GM18519 (cell line): ENCODE measurements at regions not wholly inside any gene's neighbourhood (a gene's known extent, or its start where the extent isn't known, plus 50 kb on each side); places are given as distances from the start of the nearest gene placed in this dataset.

ENCODE experiments used
- ATAC-seq: cut with Tn5 transposase; IDR thresholded peaks from one replicate; pipeline ENCODE4 v1.9.1; 2021; ENCODE audit warnings: mild to moderate bottlenecking, moderate library complexity; ENCODE audit not compliant: unreplicated experiment, low FRiP score

- no peak for ATAC-seq
Observed at GRCh38 chr7:124432009-124432578, 333.5 kb downstream of the GPR37 start.

GRCh38 chr7:124429923-124430322, 335.7 kb downstream of the GPR37 start:
- ATAC-seq, result no peak

GRCh38 chr7:124428781-124429180, 336.8 kb downstream of the GPR37 start:
- ATAC-seq, result no peak

GRCh38 chr7:124426621-124427020, 339.0 kb downstream of the GPR37 start:
- no peak for ATAC-seq

GRCh38 chr7:124423863-124424262, 341.7 kb downstream of the GPR37 start:
- no peak for ATAC-seq

- ATAC-seq, result no peak
Observed at GRCh38 chr7:124422081-124422480, 343.5 kb downstream of the GPR37 start.

- ATAC-seq, result no peak
Observed at GRCh38 chr7:124420367-124420766, 345.2 kb downstream of the GPR37 start.

GRCh38 chr7:124413029-124413428, 352.6 kb downstream of the GPR37 start:
- ATAC-seq, result no peak

GRCh38 chr7:124412531-124412930, 353.1 kb downstream of the GPR37 start:
- no peak for ATAC-seq

- ATAC-seq, result no peak
Observed at GRCh38 chr7:124411796-124412195, 353.8 kb downstream of the GPR37 start.

GRCh38 chr7:124403587-124403986, 362.0 kb downstream of the GPR37 start:
- ATAC-seq, result no peak

GRCh38 chr7:124403112-124403511, 362.5 kb downstream of the GPR37 start:
- no peak for ATAC-seq

GRCh38 chr7:124399941-124400340, 365.7 kb downstream of the GPR37 start:
- no peak for ATAC-seq

GRCh38 chr7:124398937-124399552, 366.2 kb upstream of the TMEM229A start:
- ATAC-seq, result no peak

- ATAC-seq, result no peak
Observed at GRCh38 chr7:124397134-124397533, 364.3 kb upstream of the TMEM229A start.

GRCh38 chr7:124390301-124390700, 357.4 kb upstream of the TMEM229A start:
- ATAC-seq, result no peak

GRCh38 chr7:124388751-124389150, 355.9 kb upstream of the TMEM229A start:
- ATAC-seq, result no peak

- ATAC-seq, result no peak
Observed at GRCh38 chr7:124387056-124387455, 354.2 kb upstream of the TMEM229A start.

GRCh38 chr7:124379296-124379695, 346.4 kb upstream of the TMEM229A start:
- ATAC-seq, result no peak

GRCh38 chr7:124376111-124376510, 343.2 kb upstream of the TMEM229A start:
- ATAC-seq, result no peak

GRCh38 chr7:124375391-124375790, 342.5 kb upstream of the TMEM229A start:
- no peak for ATAC-seq

GRCh38 chr7:124369310-124369709, 336.4 kb upstream of the TMEM229A start:
- ATAC-seq, result no peak

GRCh38 chr7:124366118-124366517, 333.3 kb upstream of the TMEM229A start:
- ATAC-seq, result no peak
